ENCODE measurements at regions not wholly inside any gene's neighbourhood (a gene's known extent, or its start where the extent isn't known, plus 50 kb on each side); places are given as distances from the start of the nearest gene placed in this dataset.

DNA sequence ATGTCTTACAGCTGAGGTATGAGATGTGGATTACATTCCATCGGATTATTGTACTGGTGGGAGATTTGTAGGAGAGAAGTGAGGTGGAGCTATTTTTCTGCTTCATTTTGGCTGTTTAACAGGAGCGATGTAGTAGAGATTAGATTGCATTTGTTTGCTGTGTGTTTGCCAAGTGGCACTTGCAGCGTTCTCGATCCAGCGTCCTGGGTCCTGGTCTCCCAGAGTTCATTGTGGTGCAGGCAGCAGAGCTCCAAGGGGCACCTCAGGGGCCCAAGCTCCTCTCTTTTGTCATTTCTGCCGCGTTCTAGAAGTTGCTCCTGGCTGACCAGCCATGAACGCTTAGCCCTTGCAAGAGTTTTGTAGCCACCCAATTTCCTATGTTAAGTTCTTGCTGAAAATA lies 210.1 kb upstream of the APCDD1 start:
- no peak for TF ChIP-seq TAF1 (IDR thresholded peaks at IDR 0.05; ENCODE audit: low read depth)
- TF ChIP-seq, protein P1, sequence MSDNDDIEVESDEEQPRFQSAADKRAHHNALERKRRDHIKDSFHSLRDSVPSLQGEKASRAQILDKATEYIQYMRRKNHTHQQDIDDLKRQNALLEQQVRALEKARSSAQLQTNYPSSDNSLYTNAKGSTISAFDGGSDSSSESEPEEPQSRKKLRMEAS (IDR thresholded peaks at IDR 0.05): no peak
- TF ChIP-seq TEAD4 (IDR thresholded peaks at IDR 0.05): no peak
- no peak for TF ChIP-seq EP300 (IDR thresholded peaks at IDR 0.05; ENCODE audit: borderline replicate concordance)
- TF ChIP-seq CEBPB (IDR thresholded peaks at IDR 0.05): no peak
- TF ChIP-seq, protein P2, sequence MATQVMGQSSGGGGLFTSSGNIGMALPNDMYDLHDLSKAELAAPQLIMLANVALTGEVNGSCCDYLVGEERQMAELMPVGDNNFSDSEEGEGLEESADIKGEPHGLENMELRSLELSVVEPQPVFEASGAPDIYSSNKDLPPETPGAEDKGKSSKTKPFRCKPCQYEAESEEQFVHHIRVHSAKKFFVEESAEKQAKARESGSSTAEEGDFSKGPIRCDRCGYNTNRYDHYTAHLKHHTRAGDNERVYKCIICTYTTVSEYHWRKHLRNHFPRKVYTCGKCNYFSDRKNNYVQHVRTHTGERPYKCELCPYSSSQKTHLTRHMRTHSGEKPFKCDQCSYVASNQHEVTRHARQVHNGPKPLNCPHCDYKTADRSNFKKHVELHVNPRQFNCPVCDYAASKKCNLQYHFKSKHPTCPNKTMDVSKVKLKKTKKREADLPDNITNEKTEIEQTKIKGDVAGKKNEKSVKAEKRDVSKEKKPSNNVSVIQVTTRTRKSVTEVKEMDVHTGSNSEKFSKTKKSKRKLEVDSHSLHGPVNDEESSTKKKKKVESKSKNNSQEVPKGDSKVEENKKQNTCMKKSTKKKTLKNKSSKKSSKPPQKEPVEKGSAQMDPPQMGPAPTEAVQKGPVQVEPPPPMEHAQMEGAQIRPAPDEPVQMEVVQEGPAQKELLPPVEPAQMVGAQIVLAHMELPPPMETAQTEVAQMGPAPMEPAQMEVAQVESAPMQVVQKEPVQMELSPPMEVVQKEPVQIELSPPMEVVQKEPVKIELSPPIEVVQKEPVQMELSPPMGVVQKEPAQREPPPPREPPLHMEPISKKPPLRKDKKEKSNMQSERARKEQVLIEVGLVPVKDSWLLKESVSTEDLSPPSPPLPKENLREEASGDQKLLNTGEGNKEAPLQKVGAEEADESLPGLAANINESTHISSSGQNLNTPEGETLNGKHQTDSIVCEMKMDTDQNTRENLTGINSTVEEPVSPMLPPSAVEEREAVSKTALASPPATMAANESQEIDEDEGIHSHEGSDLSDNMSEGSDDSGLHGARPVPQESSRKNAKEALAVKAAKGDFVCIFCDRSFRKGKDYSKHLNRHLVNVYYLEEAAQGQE (IDR thresholded peaks at IDR 0.05; ENCODE audit: low read depth): no peak
- TF ChIP-seq RAD21 (IDR thresholded peaks at IDR 0.05; ENCODE audit: low read depth): no peak

All from Ishikawa (cell line).